HL-60 (cell line): ENCODE measurements at regions not wholly inside any gene's neighbourhood (a gene's known extent, or its start where the extent isn't known, plus 50 kb on each side); places are given as distances from the start of the nearest gene placed in this dataset.

Source experiments
- DNase-seq, 2 experiments: peaks; one replicate each; pipeline ENCODE4 v3.0.0-alpha.2; 2010 to 2020; ENCODE audit warnings: low read depth in 1 of 2, low spot score in 1 of 2
- H3K27ac ChIP-seq: fragments of 250-450 bp; sonication (Bioruptor Pico); replicated peaks from 2 replicates; pipeline ENCODE4 v1.5.1; 2020; ENCODE audit warnings: mild to moderate bottlenecking, moderate library complexity
- H3K27me3 ChIP-seq: fragments of 250-450 bp; sonication (Bioruptor Pico); 2 replicates; pipeline ENCODE4 v1.5.1; 2021; ENCODE audit warnings: mild to moderate bottlenecking, moderate library complexity; ENCODE audit not compliant: insufficient read depth, poor library complexity, severe bottlenecking
- H3K4me3 ChIP-seq: replicated peaks from 2 replicates; pipeline ENCODE4 v1.5.1; 2011; ENCODE audit warnings: mild to moderate bottlenecking, control low read depth, low read length; ENCODE audit not compliant: insufficient read depth
- CTCF ChIP-seq: IDR thresholded peaks from one replicate; pipeline ENCODE4 v1.5.1; 2011; ENCODE audit warnings: low read length, control low read depth, inconsistent platforms; ENCODE audit not compliant: insufficient read depth
- GABPA ChIP-seq: IDR thresholded peaks from 2 replicates; pipeline ENCODE4 v1.6.1; 2012; ENCODE audit warnings: low read depth
- POLR2AphosphoS5 ChIP-seq: IDR thresholded peaks from 2 replicates; pipeline ENCODE4 v1.6.1; 2012; ENCODE audit warnings: low read depth
- REST ChIP-seq: IDR thresholded peaks from 2 replicates; pipeline ENCODE4 v1.6.1; 2012; ENCODE audit warnings: low read depth; ENCODE audit not compliant: insufficient replicate concordance
- SPI1 ChIP-seq: IDR thresholded peaks from 2 replicates; pipeline ENCODE4 v1.6.1; 2012; ENCODE audit warnings: low read depth, mild to moderate bottlenecking, borderline replicate concordance

- Histone ChIP-seq H3K27me3 (no peaks in the 10 kb centered on the region), H3K27ac (no peak overlapping the region), H3K4me3 (no peak overlapping the region)
- no peak for DNase-seq
- no peak for TF ChIP-seq SPI1
- TF ChIP-seq REST, result no peak
- no peak for TF ChIP-seq POLR2AphosphoS5
- TF ChIP-seq CTCF, result no peak
- no peak for TF ChIP-seq GABPA
These were observed 510.4 kb downstream of the TRIML1 start for GRCh38 chr4:188649635-188650034.

- Histone ChIP-seq H3K4me3 (no peak overlapping the region), H3K27ac (no peak overlapping the region), H3K27me3 (no peaks in the 10 kb centered on the region)
- TF ChIP-seq CTCF (no peak), GABPA (no peak), REST (no peak), SPI1 (no peak), POLR2AphosphoS5 (no peak)
- DNase-seq, result no peak
These were observed 511.3 kb downstream of the TRIML1 start for GRCh38 chr4:188650516-188650915.

- H3K27me3 ChIP-seq, result no peaks in the 10 kb centered on the region
- TF ChIP-seq REST (no peak), GABPA (no peak), SPI1 (no peak), POLR2AphosphoS5 (no peak), CTCF (no peak)
- no peak for DNase-seq
- no peak overlapping the region for H3K27ac ChIP-seq
- H3K4me3 ChIP-seq, result no peak overlapping the region
These were observed 518.1 kb downstream of the TRIML1 start for GRCh38 chr4:188657365-188657764.
